ENCODE measurements at regions not wholly inside any gene's neighbourhood (a gene's known extent, or its start where the extent isn't known, plus 50 kb on each side); places are given as distances from the start of the nearest gene placed in this dataset.

DNA sequence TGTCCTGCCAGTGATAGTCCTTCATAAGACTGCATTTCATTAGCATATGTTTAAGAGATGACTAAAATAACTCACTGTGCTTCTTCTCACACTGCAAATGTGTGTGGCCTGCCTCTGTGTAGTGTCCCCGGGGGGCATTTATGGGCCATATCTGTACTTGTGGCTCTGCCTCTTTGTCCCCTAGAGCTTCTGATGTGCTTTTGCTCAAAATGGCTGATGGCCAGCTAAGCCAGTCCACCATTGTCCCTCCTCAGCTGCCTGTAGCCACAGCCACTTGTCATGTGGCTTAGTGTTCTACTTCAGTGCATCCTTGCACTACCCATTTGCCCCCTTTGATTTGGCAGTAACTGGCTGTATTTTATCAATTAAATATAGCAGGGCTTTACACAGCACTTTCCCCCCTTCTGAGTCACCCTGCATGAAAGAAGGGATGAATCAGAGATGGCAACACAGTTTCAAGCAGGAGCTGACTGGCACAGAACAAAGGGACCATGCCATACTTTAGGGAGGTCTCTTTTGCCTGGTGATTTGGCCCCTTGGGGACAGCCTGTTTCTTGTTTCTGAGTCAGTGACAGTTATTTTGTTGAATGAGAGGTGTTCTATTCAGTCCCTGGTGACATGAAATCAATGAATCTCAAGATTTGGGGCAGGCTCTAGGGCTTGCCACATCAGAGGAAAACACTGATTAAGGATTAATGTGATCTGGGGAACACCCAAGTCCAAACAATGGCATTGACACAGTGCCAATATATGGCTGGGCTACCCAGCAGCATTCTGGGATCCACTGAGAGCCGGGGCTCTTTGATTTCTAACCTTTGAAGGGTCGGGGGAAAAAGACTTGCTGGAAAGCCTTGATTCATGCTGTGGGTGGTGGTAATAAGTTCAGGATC lies 245.5 kb downstream of the SMARCA2 start:
- TF ChIP-seq SIN3A (IDR thresholded peaks at IDR 0.05; ENCODE audit: borderline replicate concordance, insufficient read depth, low read depth, low read length) (no peak), TCF7L2 (IDR thresholded peaks at IDR 0.05; ENCODE audit: low read depth, low read length) (no peak), POLR2AphosphoS5 (IDR thresholded peaks at IDR 0.05; ENCODE audit: low read depth, low read length) (no peak)
- TF ChIP-seq, protein P1, sequence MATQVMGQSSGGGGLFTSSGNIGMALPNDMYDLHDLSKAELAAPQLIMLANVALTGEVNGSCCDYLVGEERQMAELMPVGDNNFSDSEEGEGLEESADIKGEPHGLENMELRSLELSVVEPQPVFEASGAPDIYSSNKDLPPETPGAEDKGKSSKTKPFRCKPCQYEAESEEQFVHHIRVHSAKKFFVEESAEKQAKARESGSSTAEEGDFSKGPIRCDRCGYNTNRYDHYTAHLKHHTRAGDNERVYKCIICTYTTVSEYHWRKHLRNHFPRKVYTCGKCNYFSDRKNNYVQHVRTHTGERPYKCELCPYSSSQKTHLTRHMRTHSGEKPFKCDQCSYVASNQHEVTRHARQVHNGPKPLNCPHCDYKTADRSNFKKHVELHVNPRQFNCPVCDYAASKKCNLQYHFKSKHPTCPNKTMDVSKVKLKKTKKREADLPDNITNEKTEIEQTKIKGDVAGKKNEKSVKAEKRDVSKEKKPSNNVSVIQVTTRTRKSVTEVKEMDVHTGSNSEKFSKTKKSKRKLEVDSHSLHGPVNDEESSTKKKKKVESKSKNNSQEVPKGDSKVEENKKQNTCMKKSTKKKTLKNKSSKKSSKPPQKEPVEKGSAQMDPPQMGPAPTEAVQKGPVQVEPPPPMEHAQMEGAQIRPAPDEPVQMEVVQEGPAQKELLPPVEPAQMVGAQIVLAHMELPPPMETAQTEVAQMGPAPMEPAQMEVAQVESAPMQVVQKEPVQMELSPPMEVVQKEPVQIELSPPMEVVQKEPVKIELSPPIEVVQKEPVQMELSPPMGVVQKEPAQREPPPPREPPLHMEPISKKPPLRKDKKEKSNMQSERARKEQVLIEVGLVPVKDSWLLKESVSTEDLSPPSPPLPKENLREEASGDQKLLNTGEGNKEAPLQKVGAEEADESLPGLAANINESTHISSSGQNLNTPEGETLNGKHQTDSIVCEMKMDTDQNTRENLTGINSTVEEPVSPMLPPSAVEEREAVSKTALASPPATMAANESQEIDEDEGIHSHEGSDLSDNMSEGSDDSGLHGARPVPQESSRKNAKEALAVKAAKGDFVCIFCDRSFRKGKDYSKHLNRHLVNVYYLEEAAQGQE (IDR thresholded peaks at IDR 0.05; ENCODE audit: insufficient read depth in 1 of 2, low read depth in 2 of 2, low read length in 1 of 2) = no peak
- TF ChIP-seq, protein P2, sequence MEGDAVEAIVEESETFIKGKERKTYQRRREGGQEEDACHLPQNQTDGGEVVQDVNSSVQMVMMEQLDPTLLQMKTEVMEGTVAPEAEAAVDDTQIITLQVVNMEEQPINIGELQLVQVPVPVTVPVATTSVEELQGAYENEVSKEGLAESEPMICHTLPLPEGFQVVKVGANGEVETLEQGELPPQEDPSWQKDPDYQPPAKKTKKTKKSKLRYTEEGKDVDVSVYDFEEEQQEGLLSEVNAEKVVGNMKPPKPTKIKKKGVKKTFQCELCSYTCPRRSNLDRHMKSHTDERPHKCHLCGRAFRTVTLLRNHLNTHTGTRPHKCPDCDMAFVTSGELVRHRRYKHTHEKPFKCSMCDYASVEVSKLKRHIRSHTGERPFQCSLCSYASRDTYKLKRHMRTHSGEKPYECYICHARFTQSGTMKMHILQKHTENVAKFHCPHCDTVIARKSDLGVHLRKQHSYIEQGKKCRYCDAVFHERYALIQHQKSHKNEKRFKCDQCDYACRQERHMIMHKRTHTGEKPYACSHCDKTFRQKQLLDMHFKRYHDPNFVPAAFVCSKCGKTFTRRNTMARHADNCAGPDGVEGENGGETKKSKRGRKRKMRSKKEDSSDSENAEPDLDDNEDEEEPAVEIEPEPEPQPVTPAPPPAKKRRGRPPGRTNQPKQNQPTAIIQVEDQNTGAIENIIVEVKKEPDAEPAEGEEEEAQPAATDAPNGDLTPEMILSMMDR (IDR thresholded peaks at IDR 0.05) = no peak
- H3K4me1 ChIP-seq (ENCODE audit: control insufficient read depth, insufficient read depth, low read length) = no peaks in the 10 kb centered on the region
- ATAC-seq (no peak), DNase-seq (ENCODE audit: low read depth, low spot score) (no peak)
- no peak overlapping the region for H3K4me3 ChIP-seq (ENCODE audit: low read depth in 2 of 2, low read length in 2 of 2)
- no peaks in the 10 kb centered on the region for H3K27me3 ChIP-seq (ENCODE audit: control insufficient read depth, insufficient read depth, low read length)
- CTCF ChIA-PET = no interaction called here
- intact Hi-C loops (cut with micrococcal nuclease; ENCODE audit: unreplicated experiment) = no loop called here
- no peaks in the 10 kb centered on the region for H3K9me3 ChIP-seq (ENCODE audit: control insufficient read depth, insufficient read depth, low read depth, low read length)
- H3K36me3 ChIP-seq (ENCODE audit: control insufficient read depth, insufficient read depth, low read length) = no peaks in the 10 kb centered on the region
- POLR2A ChIA-PET = no interaction called here
- in situ Hi-C loops (cut with HindIII; ENCODE audit: low pct_unique_long_range_greater_than_20kb, low sequenced_read_pairs) = no loop called here
- H3K27ac ChIP-seq (ENCODE audit: low read length) = no peak overlapping the region
- no TSS peak for BruUV-seq (replicated peaks)

DNA sequence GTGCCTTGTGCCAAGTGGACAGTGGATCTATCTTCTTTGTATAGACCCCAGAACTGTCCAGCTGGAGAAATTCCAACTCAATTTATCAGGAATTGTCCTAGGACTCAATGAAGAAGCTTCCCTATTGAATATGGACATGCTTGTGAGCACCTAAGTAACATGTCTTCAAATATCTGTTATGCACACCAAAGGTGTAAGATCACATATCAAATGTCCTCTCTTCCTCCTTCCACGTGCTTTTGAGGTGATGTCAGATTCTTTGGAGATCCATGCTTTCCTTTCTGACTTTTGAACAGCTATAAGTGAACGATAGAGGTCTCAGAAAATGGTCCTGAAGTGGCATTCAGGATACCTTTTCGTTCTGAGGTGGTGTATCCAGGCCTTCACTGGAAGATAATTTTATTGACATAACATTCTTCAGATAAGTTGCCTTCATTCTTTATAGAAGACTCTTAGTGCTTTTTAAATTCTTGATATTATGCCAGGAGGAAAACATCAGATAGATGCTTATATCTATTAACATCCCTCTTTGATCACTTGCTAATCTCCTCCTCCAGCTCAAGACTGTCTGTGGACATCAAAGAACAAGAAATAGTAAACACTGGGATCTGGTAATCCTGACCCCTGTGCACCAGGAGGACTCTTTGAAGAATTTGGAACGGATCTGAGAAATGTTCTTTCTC lies 246.4 kb downstream of the SMARCA2 start:
- no peak for ATAC-seq
- no peaks in the 10 kb centered on the region for H3K27me3 ChIP-seq (ENCODE audit: control insufficient read depth, insufficient read depth, low read length)
- intact Hi-C loops (cut with micrococcal nuclease; ENCODE audit: unreplicated experiment) (no loop called here), in situ Hi-C loops (cut with HindIII; ENCODE audit: low pct_unique_long_range_greater_than_20kb, low sequenced_read_pairs) (no loop called here)
- H3K27ac ChIP-seq (ENCODE audit: low read length) = no peak overlapping the region
- H3K36me3 ChIP-seq (ENCODE audit: control insufficient read depth, insufficient read depth, low read length) = no peaks in the 10 kb centered on the region
- BruUV-seq (replicated peaks) = no TSS peak
- TF ChIP-seq, protein P2 (IDR thresholded peaks at IDR 0.05) = no peak
- TF ChIP-seq, protein P1 (IDR thresholded peaks at IDR 0.05; ENCODE audit: insufficient read depth in 1 of 2, low read depth in 2 of 2, low read length in 1 of 2) = no peak
- TF ChIP-seq POLR2AphosphoS5 (IDR thresholded peaks at IDR 0.05; ENCODE audit: low read depth, low read length) = no peak
- TF ChIP-seq TCF7L2 (IDR thresholded peaks at IDR 0.05; ENCODE audit: low read depth, low read length) = no peak
- no peak for TF ChIP-seq SIN3A (IDR thresholded peaks at IDR 0.05; ENCODE audit: borderline replicate concordance, insufficient read depth, low read depth, low read length)
- no peak for DNase-seq (ENCODE audit: low read depth, low spot score)
- H3K4me3 ChIP-seq (ENCODE audit: low read depth in 2 of 2, low read length in 2 of 2) = no peak overlapping the region
- no peaks in the 10 kb centered on the region for H3K9me3 ChIP-seq (ENCODE audit: control insufficient read depth, insufficient read depth, low read depth, low read length)
- POLR2A ChIA-PET = no interaction called here
- no peaks in the 10 kb centered on the region for H3K4me1 ChIP-seq (ENCODE audit: control insufficient read depth, insufficient read depth, low read length)
- CTCF ChIA-PET = no interaction called here

Measured in Panc1 (cell line).